ENCODE measurements at regions not wholly inside any gene's neighbourhood (a gene's known extent, or its start where the extent isn't known, plus 50 kb on each side); places are given as distances from the start of the nearest gene placed in this dataset.

DNA sequence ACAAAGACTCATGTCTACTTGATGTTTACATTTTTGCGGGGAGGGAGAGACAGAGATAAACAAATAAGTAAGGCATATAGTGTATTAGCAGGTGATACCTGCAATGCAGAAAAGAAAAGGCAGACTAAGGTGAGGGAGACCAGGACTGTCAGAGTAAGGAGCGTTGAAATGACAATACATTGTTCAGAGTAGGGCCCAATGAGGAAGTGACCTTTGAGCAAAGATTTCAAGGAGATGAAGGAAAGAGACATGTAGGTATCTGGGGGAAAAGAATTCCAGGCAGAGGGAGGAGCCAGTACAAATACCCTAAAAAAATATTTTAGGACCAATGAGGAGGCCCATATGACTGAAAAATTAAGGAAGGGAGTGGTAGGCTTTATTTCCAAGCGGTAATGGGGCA is 162.7 kb upstream of the PRSS1 start:
- CTCF ChIA-PET: interaction anchor here (1.4 to 3.1 kb wide), 7 partner anchors 14 to 62 kb away, joined by 5 to 24 read pairs (median 8); no protein-coding TSS in a partner anchor
- POLR2A ChIA-PET (ENCODE audit: unreplicated experiment): no interaction called here
- ATAC-seq (ENCODE audit: low read depth) (no peak), DNase-seq (no peak)
- H3K36me3 ChIP-seq (ENCODE audit: control insufficient read depth, insufficient read depth, low read length): no peaks in the 10 kb centered on the region
- no peak overlapping the region for H2BK15ac ChIP-seq (ENCODE audit: low read depth, low read length)
- no peak overlapping the region for H4K8ac ChIP-seq (ENCODE audit: low read depth in 2 of 2, low read length in 2 of 2)
- intact Hi-C loops (cut with micrococcal nuclease) (loop anchor here (1.0 kb wide), 1 partner anchor 51 kb away; no protein-coding TSS in a partner anchor), in situ Hi-C loops (cut with MboI; ENCODE audit: low sequenced_read_pairs) (no loop called here), dilution Hi-C loops (cut with HindIII; ENCODE audit: low sequenced_read_pairs, unreplicated experiment) (no loop called here)
- no peak overlapping the region for H3K9ac ChIP-seq (ENCODE audit: low read depth, low read length)
- no peak overlapping the region for H3K4me3 ChIP-seq (ENCODE audit: insufficient read depth, low read depth, low read length)
- no peak overlapping the region for H3K4me2 ChIP-seq (ENCODE audit: low read depth, low read length)
- no peak overlapping the region for H3K23ac ChIP-seq (ENCODE audit: low read depth, low read length)
- H2BK5ac ChIP-seq (ENCODE audit: low read depth, low read length, poor library complexity, severe bottlenecking): no peak overlapping the region
- H3K4ac ChIP-seq (ENCODE audit: low read depth, low read length): 0 out of 2 replicates have a peak overlapping the region, but pooled peaks have one; percentile 0
- no peak overlapping the region for H3K27ac ChIP-seq (ENCODE audit: insufficient read depth, low read length)
- no peaks in the 10 kb centered on the region for H3K27me3 ChIP-seq (ENCODE audit: control insufficient read depth, insufficient read depth, low read length)
- no peak overlapping the region for H2AK9ac ChIP-seq (replicated peaks; ENCODE audit: low read depth, low read length, poor library complexity)
- no peak overlapping the region for H3K14ac ChIP-seq (replicated peaks; ENCODE audit: low read depth, low read length)
- no peak overlapping the region for H4K91ac ChIP-seq (ENCODE audit: insufficient read depth, low read depth, low read length)
- no peak overlapping the region for H2AFZ ChIP-seq (replicated peaks; ENCODE audit: low read length, poor library complexity)
- no peak overlapping the region for H3K56ac ChIP-seq (ENCODE audit: extremely low read depth, insufficient read depth, low read length)
- TF ChIP-seq RCOR1 (IDR thresholded peaks at IDR 0.05; ENCODE audit: insufficient replicate concordance, low read length): no peak
- TF ChIP-seq MXI1 (IDR thresholded peaks at IDR 0.05; ENCODE audit: borderline replicate concordance, low read depth, low read length): no peak
- no peak for TF ChIP-seq MAZ (IDR thresholded peaks at IDR 0.05; ENCODE audit: borderline replicate concordance, low read depth, low read length)
- no peak for TF ChIP-seq CEBPB (IDR thresholded peaks at IDR 0.05; ENCODE audit: low read depth, low read length)
- TF ChIP-seq MAFK (IDR thresholded peaks at IDR 0.05; ENCODE audit: low read depth, low read length): no peak
- no peak for TF ChIP-seq CHD1 (IDR thresholded peaks at IDR 0.05; ENCODE audit: low read depth, low read length)
- no peak for TF ChIP-seq SMC3 (IDR thresholded peaks at IDR 0.05; ENCODE audit: low read depth, low read length)
- TF ChIP-seq, protein P1, sequence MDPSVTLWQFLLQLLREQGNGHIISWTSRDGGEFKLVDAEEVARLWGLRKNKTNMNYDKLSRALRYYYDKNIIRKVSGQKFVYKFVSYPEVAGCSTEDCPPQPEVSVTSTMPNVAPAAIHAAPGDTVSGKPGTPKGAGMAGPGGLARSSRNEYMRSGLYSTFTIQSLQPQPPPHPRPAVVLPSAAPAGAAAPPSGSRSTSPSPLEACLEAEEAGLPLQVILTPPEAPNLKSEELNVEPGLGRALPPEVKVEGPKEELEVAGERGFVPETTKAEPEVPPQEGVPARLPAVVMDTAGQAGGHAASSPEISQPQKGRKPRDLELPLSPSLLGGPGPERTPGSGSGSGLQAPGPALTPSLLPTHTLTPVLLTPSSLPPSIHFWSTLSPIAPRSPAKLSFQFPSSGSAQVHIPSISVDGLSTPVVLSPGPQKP (IDR thresholded peaks at IDR 0.05; ENCODE audit: borderline replicate concordance, low read depth, low read length): no peak
- TF ChIP-seq, protein P2, sequence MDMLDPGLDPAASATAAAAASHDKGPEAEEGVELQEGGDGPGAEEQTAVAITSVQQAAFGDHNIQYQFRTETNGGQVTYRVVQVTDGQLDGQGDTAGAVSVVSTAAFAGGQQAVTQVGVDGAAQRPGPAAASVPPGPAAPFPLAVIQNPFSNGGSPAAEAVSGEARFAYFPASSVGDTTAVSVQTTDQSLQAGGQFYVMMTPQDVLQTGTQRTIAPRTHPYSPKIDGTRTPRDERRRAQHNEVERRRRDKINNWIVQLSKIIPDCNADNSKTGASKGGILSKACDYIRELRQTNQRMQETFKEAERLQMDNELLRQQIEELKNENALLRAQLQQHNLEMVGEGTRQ (IDR thresholded peaks at IDR 0.05; ENCODE audit: low read depth, low read length): no peak
- no peak for TF ChIP-seq RFX5 (IDR thresholded peaks at IDR 0.05; ENCODE audit: low read depth, low read length)
- H4K20me1 ChIP-seq (ENCODE audit: insufficient read depth, low read length): no peaks in the 10 kb centered on the region
- no peak overlapping the region for H2BK120ac ChIP-seq (ENCODE audit: low read depth, low read length)
- no peaks in the 10 kb centered on the region for H3K9me3 ChIP-seq (ENCODE audit: control insufficient read depth, insufficient read depth, low read length)
- H2AK5ac ChIP-seq (ENCODE audit: low read depth, low read length): no peak overlapping the region
- peaks cover 7% of the 10 kb centered on the region for H3K4me1 ChIP-seq (ENCODE audit: control insufficient read depth, insufficient read depth, low read length)
- H4K5ac ChIP-seq (ENCODE audit: low read depth, low read length): no peak overlapping the region
- BruUV-seq (replicated peaks): no TSS peak
- H3K9me1 ChIP-seq (ENCODE audit: insufficient read depth, low read length): peaks cover 5% of the 10 kb centered on the region
- H3K18ac ChIP-seq (ENCODE audit: low read depth, low read length): no peak overlapping the region
- H2BK20ac ChIP-seq (ENCODE audit: low read depth, low read length): no peak overlapping the region; the same call in 1 of the 2 replicates
- 86% methylated on average over 3 of the region's 3 CpGs; no CpG with 5 or more reads in 1 of the 2 experiments for WGBS, 2 experiments (ENCODE audit: extremely low coverage in 2 of 2, insufficient read length in 1 of 2)
- no peaks in the 10 kb centered on the region for H3K79me1 ChIP-seq (ENCODE audit: low read depth in 1 of 2, low read length in 2 of 2)
